ENCODE measurements at regions not wholly inside any gene's neighbourhood (a gene's known extent, or its start where the extent isn't known, plus 50 kb on each side); places are given as distances from the start of the nearest gene placed in this dataset.
"Not testable (repeated sequence)": the region's sequence is repeated elsewhere in the genome, so short reads cannot be mapped to it uniquely, and the experiment has no call there.

GRCh38 chr5:130871346-130872086, 293.5 kb downstream of the HINT1 start:
- in situ Hi-C loops (cut with HindIII; ENCODE audit: low sequenced_read_pairs), result no loop called here
- no peak overlapping the region for H3K4me3 ChIP-seq (ENCODE audit: low read depth, low read length)
- DNase-seq (ENCODE audit: low read depth, low spot score), result peak; percentile 20
- peak; percentile 61 for TF ChIP-seq CTCF (IDR thresholded peaks at IDR 0.05; ENCODE audit: low read depth, low read length)

- in situ Hi-C loops (cut with HindIII; ENCODE audit: low sequenced_read_pairs), result no loop called here
- no peak for TF ChIP-seq CTCF (IDR thresholded peaks at IDR 0.05; ENCODE audit: low read depth, low read length)
- H3K4me3 ChIP-seq (ENCODE audit: low read depth, low read length), result no peak overlapping the region
- no peak for DNase-seq (ENCODE audit: low read depth, low spot score)
Measured at GRCh38 chr5:130870691-130871090, 294.4 kb downstream of the HINT1 start.

- in situ Hi-C loops (cut with HindIII; ENCODE audit: low sequenced_read_pairs), result no loop called here
- H3K4me3 ChIP-seq (ENCODE audit: low read depth, low read length), result no peak overlapping the region
- TF ChIP-seq CTCF (IDR thresholded peaks at IDR 0.05; ENCODE audit: low read depth, low read length), result no peak
- peak; percentile 25 for DNase-seq (ENCODE audit: low read depth, low spot score)
Measured at GRCh38 chr5:130868186-130868840, 296.7 kb downstream of the HINT1 start.

- no peak for TF ChIP-seq CTCF (IDR thresholded peaks at IDR 0.05; ENCODE audit: low read depth, low read length)
- no peak overlapping the region for H3K4me3 ChIP-seq (ENCODE audit: low read depth, low read length)
- in situ Hi-C loops (cut with HindIII; ENCODE audit: low sequenced_read_pairs), result no loop called here
- DNase-seq (ENCODE audit: low read depth, low spot score), result no peak
Measured at GRCh38 chr5:130845049-130845765, 319.8 kb downstream of the HINT1 start.

- no peak for TF ChIP-seq CTCF (IDR thresholded peaks at IDR 0.05; ENCODE audit: low read depth, low read length)
- peak; percentile 35 for DNase-seq (ENCODE audit: low read depth, low spot score)
- in situ Hi-C loops (cut with HindIII; ENCODE audit: low sequenced_read_pairs), result no loop called here
- H3K4me3 ChIP-seq (ENCODE audit: low read depth, low read length), result peak overlapping the region; percentile 11
Measured at GRCh38 chr5:130836729-130837649, 328.1 kb downstream of the HINT1 start.

GRCh38 chr5:130817598-130818384, 347.3 kb downstream of the HINT1 start:
- in situ Hi-C loops (cut with HindIII; ENCODE audit: low sequenced_read_pairs); H3K4me3 ChIP-seq (ENCODE audit: low read depth, low read length); DNase-seq (ENCODE audit: low read depth, low spot score): not testable (repeated sequence)
